ENCODE measurements at regions not wholly inside any gene's neighbourhood (a gene's known extent, or its start where the extent isn't known, plus 50 kb on each side); places are given as distances from the start of the nearest gene placed in this dataset.

- no peaks in the 10 kb centered on the region for H3K36me3 ChIP-seq
- no peaks in the 10 kb centered on the region for H3K27me3 ChIP-seq (replicated peaks in 1 of 7)
- intact Hi-C loops (cut with DNase I; ENCODE audit: low total_unique reads) = no loop called here
- WGBS, 5 donors = 80 to 92% (median 90%) methylated on average over 1 of the region's 1 CpG
- H3K27ac ChIP-seq = no peak overlapping the region
- H3K4me1 ChIP-seq = no peaks in the 10 kb centered on the region
- DNase-seq = no peak
- no peak overlapping the region for H3K4me3 ChIP-seq
- TF ChIP-seq POLR2AphosphoS5 (IDR thresholded peaks at IDR 0.05) = no peak
- no peak for TF ChIP-seq CTCF (IDR thresholded peaks at IDR 0.05 in 8 of 11, conservative IDR thresholded peaks at IDR 0.05 in 3 of 11)
- no peak for TF ChIP-seq POLR2A (IDR thresholded peaks at IDR 0.05)
- H3K9me3 ChIP-seq = no peaks in the 10 kb centered on the region
Measured at GRCh38 chr10:44326474-44327030, 58.3 kb downstream of the CXCL12 start.

- Histone ChIP-seq H3K4me3 (no peak overlapping the region), H3K27ac (no peak overlapping the region), H3K4me1 (no peaks in the 10 kb centered on the region), H3K9me3 (no peaks in the 10 kb centered on the region), H3K27me3 (replicated peaks in 1 of 7) (no peaks in the 10 kb centered on the region), H3K36me3 (no peaks in the 10 kb centered on the region)
- TF ChIP-seq POLR2A (IDR thresholded peaks at IDR 0.05) = no peak
- TF ChIP-seq POLR2AphosphoS5 (IDR thresholded peaks at IDR 0.05) = no peak
- no peak for TF ChIP-seq CTCF (IDR thresholded peaks at IDR 0.05 in 8 of 11, conservative IDR thresholded peaks at IDR 0.05 in 3 of 11)
- WGBS, 5 donors = 57 to 76% (median 69%) methylated on average over 6 of the region's 6 CpGs
- intact Hi-C loops (cut with DNase I; ENCODE audit: low total_unique reads) = no loop called here
- DNase-seq = no peak
Measured at GRCh38 chr10:44325596-44326307, 59.1 kb downstream of the CXCL12 start.

GRCh38 chr10:44325157-44325556, 59.7 kb downstream of the CXCL12 start:
- DNase-seq = no peak
- H3K27ac ChIP-seq = no peak overlapping the region
- no peaks in the 10 kb centered on the region for H3K27me3 ChIP-seq (replicated peaks in 1 of 7)
- H3K9me3 ChIP-seq = no peaks in the 10 kb centered on the region
- no peaks in the 10 kb centered on the region for H3K36me3 ChIP-seq
- no peak for TF ChIP-seq CTCF (IDR thresholded peaks at IDR 0.05 in 8 of 11, conservative IDR thresholded peaks at IDR 0.05 in 3 of 11)
- TF ChIP-seq POLR2AphosphoS5 (IDR thresholded peaks at IDR 0.05) = no peak
- TF ChIP-seq POLR2A (IDR thresholded peaks at IDR 0.05) = no peak
- no peaks in the 10 kb centered on the region for H3K4me1 ChIP-seq
- 74 to 96% (median 85%) methylated on average over 3 of the region's 3 CpGs for WGBS, 5 donors
- intact Hi-C loops (cut with DNase I; ENCODE audit: low total_unique reads) = no loop called here
- H3K4me3 ChIP-seq = no peak overlapping the region

- intact Hi-C loops (cut with DNase I; ENCODE audit: low total_unique reads) = no loop called here
- TF ChIP-seq CTCF (IDR thresholded peaks at IDR 0.05 in 8 of 11, conservative IDR thresholded peaks at IDR 0.05 in 3 of 11) (no peak), POLR2AphosphoS5 (IDR thresholded peaks at IDR 0.05) (no peak), POLR2A (IDR thresholded peaks at IDR 0.05) (no peak)
- Histone ChIP-seq H3K36me3 (no peaks in the 10 kb centered on the region), H3K4me3 (no peak overlapping the region), H3K4me1 (peaks cover 0 to 3% (median 0%) of the 10 kb centered on the region in 6 donors), H3K27ac (no peak overlapping the region), H3K27me3 (replicated peaks in 1 of 7) (no peaks in the 10 kb centered on the region), H3K9me3 (no peaks in the 10 kb centered on the region)
- 79 to 90% (median 85%) methylated on average over 3 of the region's 3 CpGs for WGBS, 5 donors
- no peak for DNase-seq
Measured at GRCh38 chr10:44323838-44324237, 61.1 kb downstream of the CXCL12 start.
